Mucosa of descending colon (tissue), 3 donors: ENCODE measurements at regions not wholly inside any gene's neighbourhood (a gene's known extent, or its start where the extent isn't known, plus 50 kb on each side); places are given as distances from the start of the nearest gene placed in this dataset.

Source experiments
- ATAC-seq: fragments of 200-7000 bp; cut with Tn5 transposase; one replicate; pipeline ENCODE4 v1.9.1; 2020; ENCODE audit warnings: mild to moderate bottlenecking, moderate library complexity
- DNase-seq, 3 donors: peaks; one replicate each; pipeline ENCODE4 v3.0.0-alpha.2; 2020
- H3K36me3 ChIP-seq: fragments of 200-600 bp; one replicate; pipeline ENCODE4 v1.8.0; 2021; ENCODE audit warnings: low read depth, mild to moderate bottlenecking
- H3K4me1 ChIP-seq: fragments of 200-600 bp; one replicate; pipeline ENCODE4 v1.8.0; 2021; ENCODE audit warnings: low read depth, mild to moderate bottlenecking
- H3K4me3 ChIP-seq: fragments of 200-600 bp; one replicate; pipeline ENCODE4 v1.8.0; 2021; ENCODE audit warnings: mild to moderate bottlenecking
- H3K9me3 ChIP-seq: fragments of 200-600 bp; one replicate; pipeline ENCODE4 v1.8.0; 2021; ENCODE audit warnings: mild to moderate bottlenecking
- intact Hi-C, 2 donors: fragments of 100-400 bp; cut with DNase I in 1 of 2; cut with micrococcal nuclease in 1 of 2; formaldehyde crosslinking; loops; one replicate each; pipeline versions ENCODE4 v1.11.0 to v1.11.1; 2022; cut with DNase I, micrococcal nuclease
- TF ChIP-seq, protein P1 (sequence below): fragments of 200-600 bp; IDR thresholded peaks from one replicate; pipeline ENCODE4 v1.8.0; 2022; ENCODE audit warnings: antibody characterized with exemption, mild to moderate bottlenecking
- donor health status: DM: no; HTN: no; CAD: no; lungs with moderate emphysema.
- donor health status: DM: no; HTN: no; CAD: no.
- donor health status: DM: no; HTN: yes; CAD: no.

- no peak for ATAC-seq
- Histone ChIP-seq H3K9me3 (no peaks in the 10 kb centered on the region), H3K36me3 (no peaks in the 10 kb centered on the region), H3K4me1 (no peaks in the 10 kb centered on the region), H3K4me3 (no peak overlapping the region)
- intact Hi-C loops, result no loop called here
- DNase-seq, result no peak
- TF ChIP-seq, protein P1, sequence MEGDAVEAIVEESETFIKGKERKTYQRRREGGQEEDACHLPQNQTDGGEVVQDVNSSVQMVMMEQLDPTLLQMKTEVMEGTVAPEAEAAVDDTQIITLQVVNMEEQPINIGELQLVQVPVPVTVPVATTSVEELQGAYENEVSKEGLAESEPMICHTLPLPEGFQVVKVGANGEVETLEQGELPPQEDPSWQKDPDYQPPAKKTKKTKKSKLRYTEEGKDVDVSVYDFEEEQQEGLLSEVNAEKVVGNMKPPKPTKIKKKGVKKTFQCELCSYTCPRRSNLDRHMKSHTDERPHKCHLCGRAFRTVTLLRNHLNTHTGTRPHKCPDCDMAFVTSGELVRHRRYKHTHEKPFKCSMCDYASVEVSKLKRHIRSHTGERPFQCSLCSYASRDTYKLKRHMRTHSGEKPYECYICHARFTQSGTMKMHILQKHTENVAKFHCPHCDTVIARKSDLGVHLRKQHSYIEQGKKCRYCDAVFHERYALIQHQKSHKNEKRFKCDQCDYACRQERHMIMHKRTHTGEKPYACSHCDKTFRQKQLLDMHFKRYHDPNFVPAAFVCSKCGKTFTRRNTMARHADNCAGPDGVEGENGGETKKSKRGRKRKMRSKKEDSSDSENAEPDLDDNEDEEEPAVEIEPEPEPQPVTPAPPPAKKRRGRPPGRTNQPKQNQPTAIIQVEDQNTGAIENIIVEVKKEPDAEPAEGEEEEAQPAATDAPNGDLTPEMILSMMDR, result no peak
Observed at GRCh38 chr7:46197785-46198540, 276.9 kb upstream of the IGFBP3 start.

DNA sequence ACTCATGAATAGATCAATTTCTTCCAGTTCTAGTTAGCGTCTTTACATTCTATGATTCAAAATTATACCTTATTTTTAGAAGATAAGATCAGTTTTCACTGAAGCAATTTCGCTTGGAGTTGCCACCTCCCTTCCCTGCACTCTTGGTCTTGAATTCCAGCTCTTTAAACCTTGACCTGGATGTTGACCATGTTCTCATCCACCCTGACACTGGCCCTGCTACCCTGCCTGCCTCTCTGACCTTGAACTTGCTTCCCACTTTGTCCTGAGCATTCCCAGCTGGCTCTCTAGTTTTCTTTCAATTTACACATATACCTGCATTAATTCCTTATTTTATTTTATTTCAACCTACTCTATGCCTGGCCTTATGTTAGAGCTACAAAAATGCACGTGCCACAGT, 274.9 kb upstream of the IGFBP3 start:
- DNase-seq (no peak), ATAC-seq (no peak)
- Histone ChIP-seq H3K4me1 (no peaks in the 10 kb centered on the region), H3K9me3 (no peaks in the 10 kb centered on the region), H3K36me3 (no peaks in the 10 kb centered on the region), H3K4me3 (no peak overlapping the region)
- intact Hi-C loops, result no loop called here
- TF ChIP-seq, protein P1, result no peak

DNA sequence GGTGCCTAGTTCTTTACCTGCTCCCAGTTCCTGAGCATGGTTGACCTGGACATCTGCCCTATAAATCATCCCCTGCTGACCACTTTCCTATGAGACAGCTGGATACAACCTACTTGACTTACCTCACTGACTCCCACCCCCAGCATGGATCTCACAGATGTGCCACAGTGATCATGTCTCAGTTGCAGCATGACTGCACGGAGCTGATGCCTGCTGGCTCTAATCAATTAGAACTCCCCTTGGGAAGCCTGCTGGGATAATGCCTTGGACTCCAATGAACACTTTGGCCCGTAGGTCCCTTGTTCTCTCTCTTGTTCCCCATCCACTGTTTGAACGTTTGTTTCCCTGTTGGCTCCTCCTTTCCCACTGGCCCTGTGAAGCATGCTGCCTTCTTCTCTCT, 271.2 kb upstream of the IGFBP3 start:
- H3K4me1 ChIP-seq, result no peaks in the 10 kb centered on the region
- ATAC-seq (no peak), DNase-seq (no peak)
- intact Hi-C loops, result no loop called here
- H3K4me3 ChIP-seq, result no peak overlapping the region
- no peaks in the 10 kb centered on the region for H3K36me3 ChIP-seq
- no peaks in the 10 kb centered on the region for H3K9me3 ChIP-seq
- TF ChIP-seq, protein P1, result no peak

GRCh38 chr7:46191776-46192175, 270.7 kb upstream of the IGFBP3 start:
- no peak for ATAC-seq
- TF ChIP-seq, protein P1, result no peak
- Histone ChIP-seq H3K4me3 (no peak overlapping the region), H3K4me1 (no peaks in the 10 kb centered on the region), H3K9me3 (no peaks in the 10 kb centered on the region), H3K36me3 (no peaks in the 10 kb centered on the region)
- intact Hi-C loops, result no loop called here
- no peak for DNase-seq

DNA sequence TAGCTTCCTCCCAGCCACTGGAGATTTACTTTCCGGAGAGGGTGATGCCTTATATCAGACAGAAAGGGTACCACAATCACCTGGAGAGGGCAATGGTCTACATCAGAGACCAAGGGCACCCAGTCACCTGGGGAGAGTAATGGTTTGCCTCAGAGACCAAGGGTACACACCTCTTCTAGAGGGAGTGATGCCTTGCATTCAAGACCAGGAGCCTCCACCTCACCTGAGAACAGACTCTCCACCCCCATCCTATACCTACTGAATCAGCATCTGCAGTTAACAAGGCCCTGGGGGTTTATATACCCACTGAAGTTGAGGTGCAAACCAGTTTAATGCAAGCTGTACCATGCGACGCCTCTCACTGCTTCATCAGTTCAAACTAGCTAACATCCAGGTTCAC, 270.2 kb upstream of the IGFBP3 start:
- TF ChIP-seq, protein P1, result no peak
- Histone ChIP-seq H3K36me3 (no peaks in the 10 kb centered on the region), H3K4me3 (no peak overlapping the region), H3K9me3 (no peaks in the 10 kb centered on the region), H3K4me1 (no peaks in the 10 kb centered on the region)
- intact Hi-C loops, result no loop called here
- DNase-seq (no peak), ATAC-seq (no peak)
